Aorta (tissue), 5 donors: ENCODE measurements at regions not wholly inside any gene's neighbourhood (a gene's known extent, or its start where the extent isn't known, plus 50 kb on each side); places are given as distances from the start of the nearest gene placed in this dataset.
"Not testable (repeated sequence)": the region's sequence is repeated elsewhere in the genome, so short reads cannot be mapped to it uniquely, and the experiment has no call there.

Experiments used
- ATAC-seq: fragments of 200-7000 bp; cut with Tn5 transposase; one replicate; pipeline ENCODE4 v1.9.1; 2022; ENCODE audit warnings: moderate library complexity; ENCODE audit not compliant: low FRiP score
- DNase-seq, 2 donors: peaks; one replicate each; pipeline ENCODE4 v3.0.0-alpha.2; 2020
- H3K27ac ChIP-seq, 2 donors: one replicate each; pipeline ENCODE4 v1.5.1; 2013; ENCODE audit warnings: low read length in 2 of 2, mild to moderate bottlenecking in 2 of 2, moderate library complexity in 2 of 2, control low read depth in 1 of 2, inconsistent platforms in 1 of 2, low read depth in 1 of 2
- H3K27me3 ChIP-seq, 2 donors: one replicate each; pipeline ENCODE4 v1.6.1; 2013; ENCODE audit warnings: control low read depth in 1 of 2, low read length in 1 of 2, mild to moderate bottlenecking in 1 of 2, moderate library complexity in 1 of 2; ENCODE audit not compliant: insufficient read depth in 2 of 2, control insufficient read depth in 1 of 2
- H3K36me3 ChIP-seq, 2 donors: one replicate each; pipeline ENCODE4 v1.6.1; 2013; ENCODE audit warnings: control low read depth in 1 of 2, low read length in 1 of 2, mild to moderate bottlenecking in 1 of 2; ENCODE audit not compliant: insufficient read depth in 2 of 2, control insufficient read depth in 1 of 2
- H3K4me1 ChIP-seq, 2 donors: one replicate each; pipeline ENCODE4 v1.6.1; 2013; ENCODE audit warnings: low read length in 2 of 2, control low read depth in 1 of 2, mild to moderate bottlenecking in 1 of 2, moderate library complexity in 1 of 2; ENCODE audit not compliant: insufficient read depth in 2 of 2, control insufficient read depth in 1 of 2
- H3K4me3 ChIP-seq, 2 donors: one replicate each; pipeline ENCODE4 v1.5.1; 2013; ENCODE audit warnings: low read length in 2 of 2, control low read depth in 1 of 2, mild to moderate bottlenecking in 1 of 2
- H3K9me3 ChIP-seq: one replicate; pipeline ENCODE4 v1.6.1; 2013; ENCODE audit warnings: mild to moderate bottlenecking, low read length; ENCODE audit not compliant: control insufficient read depth
- WGBS, 2 donors: extraction: QIAGEN DNeasy Blood & Tissue Kit; methylation state at CpG; one replicate each; pipeline ENCODE4 v1.1.7; 2013; 5-methylcytosine and 5-hydroxymethylcytosine counted together
- intact Hi-C, 2 donors: fragments of 100-400 bp; cut with DNase I; formaldehyde crosslinking; loops; one replicate each; pipeline versions ENCODE4 v1.14.2 to v1.15.0; 2022
- donor health status: healthy with polysubstance abuse.
- donor health status: Bipolar disorder and iron deficiency.
- donor health status: DM: no; HTN: no; CAD: no.
- donor health status: DM: no; HTN: no; CAD: no.
- donor health status: DM: yes; HTN: yes; CAD: no.

GRCh38 chr4:23972805-23973204 lies 83.0 kb upstream of the PPARGC1A start:
- DNase-seq = no peak
- no peak overlapping the region for H3K27ac ChIP-seq
- no peaks in the 10 kb centered on the region for H3K27me3 ChIP-seq
- H3K9me3 ChIP-seq = no peaks in the 10 kb centered on the region
- intact Hi-C loops = no loop called here
- 60 to 67% methylated on average over 3 of the region's 3 CpGs for WGBS, 2 donors
- H3K4me3 ChIP-seq = no peak overlapping the region
- H3K4me1 ChIP-seq = no peaks in the 10 kb centered on the region
- ATAC-seq = no peak
- no peaks in the 10 kb centered on the region for H3K36me3 ChIP-seq

GRCh38 chr4:23972187-23972586 lies 82.3 kb upstream of the PPARGC1A start:
- no peaks in the 10 kb centered on the region for H3K36me3 ChIP-seq

GRCh38 chr4:23970201-23970850 lies 80.5 kb upstream of the PPARGC1A start:
- no peaks in the 10 kb centered on the region for H3K27me3 ChIP-seq
- no peak for DNase-seq
- H3K27ac ChIP-seq = no peak overlapping the region
- intact Hi-C loops = no loop called here
- H3K36me3 ChIP-seq = no peaks in the 10 kb centered on the region
- no peak overlapping the region for H3K4me3 ChIP-seq
- no peaks in the 10 kb centered on the region for H3K9me3 ChIP-seq
- no peaks in the 10 kb centered on the region for H3K4me1 ChIP-seq
- ATAC-seq = no peak
- 82 to 83% methylated on average over 6 of the region's 6 CpGs for WGBS, 2 donors

More at GRCh38 chr4:23972187-23972586, 82.3 kb upstream of the PPARGC1A start:
- DNase-seq (no peak), ATAC-seq (no peak)
- Histone ChIP-seq H3K27me3 (no peaks in the 10 kb centered on the region), H3K9me3 (no peaks in the 10 kb centered on the region), H3K27ac (no peak overlapping the region), H3K4me1 (no peaks in the 10 kb centered on the region), H3K4me3 (no peak overlapping the region)
- intact Hi-C loops = no loop called here
- 72 to 76% methylated on average over 2 of the region's 2 CpGs for WGBS, 2 donors

GRCh38 chr4:23969635-23970145 lies 79.8 kb upstream of the PPARGC1A start:
- ATAC-seq = no peak
- intact Hi-C loops = no loop called here
- WGBS, 2 donors = 27 to 34% methylated on average over 4 of the region's 4 CpGs

GRCh38 chr4:23967281-23967680 lies 77.4 kb upstream of the PPARGC1A start:
- Histone ChIP-seq H3K36me3 (no peaks in the 10 kb centered on the region), H3K4me3 (no peak overlapping the region), H3K27me3 (no peaks in the 10 kb centered on the region), H3K4me1 (no peaks in the 10 kb centered on the region), H3K27ac (no peak overlapping the region), H3K9me3 (peaks cover 3% of the 10 kb centered on the region)
- intact Hi-C loops = no loop called here
- no peak for DNase-seq
- no peak for ATAC-seq
- 86 to 89% methylated on average over 10 of the region's 10 CpGs for WGBS, 2 donors

More at GRCh38 chr4:23969635-23970145, 79.8 kb upstream of the PPARGC1A start:
- no peaks in the 10 kb centered on the region for H3K27me3 ChIP-seq
- H3K4me1 ChIP-seq = no peaks in the 10 kb centered on the region
- no peak overlapping the region for H3K4me3 ChIP-seq
- no peak for DNase-seq
- H3K9me3 ChIP-seq = no peaks in the 10 kb centered on the region
- H3K36me3 ChIP-seq = no peaks in the 10 kb centered on the region
- no peak overlapping the region for H3K27ac ChIP-seq

GRCh38 chr4:23966725-23967124 lies 76.9 kb upstream of the PPARGC1A start:
- Histone ChIP-seq H3K27me3 (no peaks in the 10 kb centered on the region), H3K9me3 (peaks cover 4% of the 10 kb centered on the region), H3K27ac (no peak overlapping the region), H3K4me1 (no peaks in the 10 kb centered on the region), H3K36me3 (no peaks in the 10 kb centered on the region), H3K4me3 (no peak overlapping the region)
- DNase-seq = no peak
- WGBS, 2 donors = 80 to 82% methylated on average over 1 of the region's 1 CpG
- intact Hi-C loops = no loop called here
- ATAC-seq = no peak

- peaks cover 4% of the 10 kb centered on the region for H3K9me3 ChIP-seq
- H3K27me3 ChIP-seq = no peaks in the 10 kb centered on the region
- ATAC-seq (no peak), DNase-seq (no peak)
- H3K36me3 ChIP-seq = no peaks in the 10 kb centered on the region
- H3K4me3 ChIP-seq = no peak overlapping the region
- H3K4me1 ChIP-seq = no peaks in the 10 kb centered on the region
- 86 to 87% methylated on average over 2 of the region's 2 CpGs for WGBS, 2 donors
- H3K27ac ChIP-seq = no peak overlapping the region
- intact Hi-C loops = no loop called here
Observed at GRCh38 chr4:23962462-23962861, 72.6 kb upstream of the PPARGC1A start.

GRCh38 chr4:23961395-23961794 lies 71.5 kb upstream of the PPARGC1A start:
- ATAC-seq, DNase-seq, H3K4me3 ChIP-seq, H3K27me3 ChIP-seq, H3K4me1 ChIP-seq, H3K27ac ChIP-seq, intact Hi-C loops, H3K36me3 ChIP-seq, H3K9me3 ChIP-seq: not testable (repeated sequence)
- 90 to 93% methylated on average over 4 of the region's 4 CpGs for WGBS, 2 donors

- peaks cover 4% of the 10 kb centered on the region for H3K9me3 ChIP-seq
Observed at GRCh38 chr4:23959396-23960148, 69.7 kb upstream of the PPARGC1A start.

More at GRCh38 chr4:23959396-23960148, 69.7 kb upstream of the PPARGC1A start:
- DNase-seq (no peak), ATAC-seq (no peak)
- Histone ChIP-seq H3K36me3 (no peaks in the 10 kb centered on the region), H3K27me3 (no peaks in the 10 kb centered on the region), H3K27ac (no peak overlapping the region), H3K4me3 (no peak overlapping the region), H3K4me1 (no peaks in the 10 kb centered on the region)
- WGBS, 2 donors = 55 to 57% methylated on average over 5 of the region's 5 CpGs
- intact Hi-C loops = no loop called here
